Karpas-422 (cell line): ENCODE measurements at regions not wholly inside any gene's neighbourhood (a gene's known extent, or its start where the extent isn't known, plus 50 kb on each side); places are given as distances from the start of the nearest gene placed in this dataset.

Experiments
- DNase-seq: peaks from one replicate; pipeline ENCODE4 v3.0.0-alpha.2; 2015
- H2AFZ ChIP-seq: fragments of 200-600 bp; sonication (generic); 2 replicates; pipeline ENCODE4 v1.6.1; 2014; ENCODE audit warnings: antibody characterized with exemption, low read length, mixed read lengths
- H3K27ac ChIP-seq: fragments of 200-600 bp; sonication (generic); 2 replicates; pipeline ENCODE4 v1.5.1; 2014; ENCODE audit warnings: mild to moderate bottlenecking, low read length, moderate library complexity
- H3K27me3 ChIP-seq: fragments of 200-600 bp; sonication (generic); 2 replicates; pipeline ENCODE4 v1.6.1; 2014; ENCODE audit warnings: low read length, mixed read lengths
- H3K36me3 ChIP-seq: fragments of 200-600 bp; sonication (generic); 2 replicates; pipeline ENCODE4 v1.6.1; 2014; ENCODE audit warnings: low read length, mixed read lengths; ENCODE audit not compliant: insufficient read depth
- H3K4me1 ChIP-seq: fragments of 200-600 bp; sonication (generic); 2 replicates; pipeline ENCODE4 v1.6.1; 2014; ENCODE audit warnings: mild to moderate bottlenecking, low read length, mixed read lengths
- H3K4me2 ChIP-seq: fragments of 200-600 bp; sonication (generic); 2 replicates; pipeline ENCODE4 v1.6.1; 2014; ENCODE audit warnings: low read length, low read depth, mild to moderate bottlenecking; ENCODE audit not compliant: poor library complexity, severe bottlenecking
- H3K4me3 ChIP-seq: fragments of 200-600 bp; sonication (generic); 2 replicates; pipeline ENCODE4 v1.5.1; 2014; ENCODE audit warnings: mild to moderate bottlenecking, antibody characterized with exemption, low read length, mixed read lengths
- H3K79me2 ChIP-seq: fragments of 200-600 bp; sonication (generic); 2 replicates; pipeline ENCODE4 v1.6.1; 2014; ENCODE audit warnings: mild to moderate bottlenecking, low read length, mixed read lengths
- H3K9ac ChIP-seq: fragments of 200-600 bp; sonication (generic); 2 replicates; pipeline ENCODE4 v1.6.0; 2014; ENCODE audit warnings: low read length
- H3K9me2 ChIP-seq: fragments of 200-600 bp; sonication (generic), shearing (Covaris generic); replicated peaks from 2 replicates; pipeline ENCODE4 v1.6.0; 2014; ENCODE audit warnings: mild to moderate bottlenecking, low read length, moderate library complexity; ENCODE audit not compliant: insufficient read depth
- H3K9me3 ChIP-seq: fragments of 300-700, 200-600 bp; sonication (generic); 2 replicates; pipeline ENCODE4 v1.6.1; 2014; ENCODE audit warnings: low read length, mixed read lengths
- H4K20me1 ChIP-seq: fragments of 200-600 bp; sonication (generic); 2 replicates; pipeline ENCODE4 v1.6.1; 2014; ENCODE audit warnings: mild to moderate bottlenecking, antibody characterized with exemption, low read length, low read depth; ENCODE audit not compliant: insufficient read depth

GRCh38 chr14:42732005-42732404 lies 1125.3 kb downstream of the LRFN5 start:
- no peak overlapping the region for H3K4me2 ChIP-seq
- no peaks in the 10 kb centered on the region for H3K27me3 ChIP-seq
- H3K27ac ChIP-seq = no peak overlapping the region
- no peaks in the 10 kb centered on the region for H3K79me2 ChIP-seq
- peak overlapping the region; percentile 72 for H2AFZ ChIP-seq
- H3K4me1 ChIP-seq = no peaks in the 10 kb centered on the region
- H3K9ac ChIP-seq = no peak overlapping the region
- H3K36me3 ChIP-seq = no peaks in the 10 kb centered on the region
- no peaks in the 10 kb centered on the region for H3K9me3 ChIP-seq
- no peaks in the 10 kb centered on the region for H3K9me2 ChIP-seq
- H4K20me1 ChIP-seq = no peaks in the 10 kb centered on the region
- no peak for DNase-seq
- no peak overlapping the region for H3K4me3 ChIP-seq

- H3K9ac ChIP-seq = no peak overlapping the region
- no peaks in the 10 kb centered on the region for H4K20me1 ChIP-seq
- H3K36me3 ChIP-seq = no peaks in the 10 kb centered on the region
- no peaks in the 10 kb centered on the region for H3K27me3 ChIP-seq
- no peaks in the 10 kb centered on the region for H3K79me2 ChIP-seq
- no peaks in the 10 kb centered on the region for H3K9me2 ChIP-seq
- no peak overlapping the region for H3K27ac ChIP-seq
- H3K4me1 ChIP-seq = no peaks in the 10 kb centered on the region
- DNase-seq = no peak
- no peaks in the 10 kb centered on the region for H3K9me3 ChIP-seq
- no peak overlapping the region for H3K4me3 ChIP-seq
- no peak overlapping the region for H3K4me2 ChIP-seq
- H2AFZ ChIP-seq = peak overlapping the region; percentile 72
Observed at GRCh38 chr14:42731480-42731879, 1124.8 kb downstream of the LRFN5 start.

GRCh38 chr14:42729681-42730080 lies 1123.0 kb downstream of the LRFN5 start:
- H3K9ac ChIP-seq = no peak overlapping the region

DNA sequence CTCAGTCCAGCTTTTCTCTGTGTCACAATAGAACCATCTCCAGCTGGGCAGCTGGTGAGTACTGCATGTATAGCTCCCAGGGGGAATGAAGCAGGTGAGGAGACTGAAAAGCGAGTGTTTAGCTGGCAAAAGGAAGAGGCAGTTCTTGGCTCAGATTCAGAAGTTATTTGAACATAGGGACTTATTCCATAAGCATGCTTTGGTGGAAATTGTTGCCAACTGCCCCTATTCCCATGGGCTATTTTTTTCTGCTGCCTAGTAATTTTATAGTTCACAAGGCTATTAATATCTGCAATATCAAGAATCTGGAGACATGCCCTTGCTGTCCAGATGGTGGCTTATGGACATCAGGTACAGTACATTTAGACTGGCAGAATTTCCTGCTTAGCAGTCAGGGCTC lies 1112.7 kb downstream of the LRFN5 start:
- Histone ChIP-seq H3K9me2 (no peaks in the 10 kb centered on the region), H3K4me1 (peaks cover 6% of the 10 kb centered on the region), H3K4me2 (no peak overlapping the region), H4K20me1 (no peaks in the 10 kb centered on the region), H3K27me3 (no peaks in the 10 kb centered on the region), H3K9me3 (peaks cover 3% of the 10 kb centered on the region; the same call in 1 of the 2 replicates), H3K36me3 (no peaks in the 10 kb centered on the region), H3K4me3 (no peak overlapping the region), H3K9ac (no peak overlapping the region), H2AFZ (peak overlapping the region; percentile 70), H3K79me2 (no peaks in the 10 kb centered on the region), H3K27ac (no peak overlapping the region)
- no peak for DNase-seq

More at GRCh38 chr14:42729681-42730080, 1123.0 kb downstream of the LRFN5 start:
- no peak overlapping the region for H3K4me2 ChIP-seq
- H3K4me1 ChIP-seq = no peaks in the 10 kb centered on the region
- H3K4me3 ChIP-seq = no peak overlapping the region
- H3K27me3 ChIP-seq = no peaks in the 10 kb centered on the region
- no peaks in the 10 kb centered on the region for H3K36me3 ChIP-seq
- H4K20me1 ChIP-seq = no peaks in the 10 kb centered on the region
- no peaks in the 10 kb centered on the region for H3K79me2 ChIP-seq
- DNase-seq = no peak
- H2AFZ ChIP-seq = peak overlapping the region; percentile 94; the same call in 1 of the 2 replicates
- H3K9me3 ChIP-seq = no peaks in the 10 kb centered on the region
- H3K27ac ChIP-seq = no peak overlapping the region
- no peaks in the 10 kb centered on the region for H3K9me2 ChIP-seq

- Histone ChIP-seq H3K79me2 (no peaks in the 10 kb centered on the region), H3K9ac (no peak overlapping the region), H2AFZ (peak overlapping the region; percentile 3; the same call in 1 of the 2 replicates), H3K27me3 (no peaks in the 10 kb centered on the region), H3K27ac (no peak overlapping the region), H3K9me3 (peaks cover 14% of the 10 kb centered on the region), H3K36me3 (no peaks in the 10 kb centered on the region), H3K9me2 (no peaks in the 10 kb centered on the region), H3K4me3 (no peak overlapping the region), H3K4me2 (no peak overlapping the region), H4K20me1 (no peaks in the 10 kb centered on the region), H3K4me1 (peaks cover 6% of the 10 kb centered on the region)
- DNase-seq = no peak
Observed at GRCh38 chr14:42715316-42715715, 1108.6 kb downstream of the LRFN5 start.

- Histone ChIP-seq H3K36me3 (no peaks in the 10 kb centered on the region), H3K9ac (no peak overlapping the region), H2AFZ (peak overlapping the region; percentile 84), H3K9me2 (no peaks in the 10 kb centered on the region), H4K20me1 (no peaks in the 10 kb centered on the region), H3K4me1 (0 out of 2 replicates have a peak, but pooled peaks cover 2% of the 10 kb centered on the region), H3K4me3 (no peak overlapping the region), H3K27ac (no peak overlapping the region), H3K4me2 (no peak overlapping the region), H3K9me3 (peaks cover 14% of the 10 kb centered on the region), H3K27me3 (no peaks in the 10 kb centered on the region), H3K79me2 (no peaks in the 10 kb centered on the region)
- DNase-seq = no peak
Observed at GRCh38 chr14:42710071-42710470, 1103.4 kb downstream of the LRFN5 start.

DNA sequence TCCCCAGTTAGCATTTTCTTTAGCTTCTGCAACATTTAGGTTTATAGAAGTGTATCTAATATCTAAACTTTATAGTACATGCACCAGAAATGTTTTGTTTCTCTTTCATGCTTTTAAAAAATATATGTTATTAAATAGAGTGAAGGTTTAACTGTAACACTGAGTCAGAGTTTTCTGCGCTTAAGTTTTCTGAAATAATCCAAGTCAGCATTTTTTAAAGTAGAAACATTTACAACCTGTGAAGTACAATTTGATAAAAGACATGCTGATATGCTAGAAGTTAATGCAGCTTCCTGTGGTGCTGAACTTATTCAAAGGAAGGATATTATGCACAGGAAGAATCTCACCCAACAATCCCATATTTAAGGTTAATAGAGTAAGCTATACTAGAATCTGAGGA lies 1096.8 kb downstream of the LRFN5 start:
- H3K9ac ChIP-seq = no peak overlapping the region
- H3K4me1 ChIP-seq = 0 out of 2 replicates have a peak, but pooled peaks cover 2% of the 10 kb centered on the region
- no peaks in the 10 kb centered on the region for H4K20me1 ChIP-seq
- DNase-seq = no peak
- no peak overlapping the region for H3K4me2 ChIP-seq
- no peaks in the 10 kb centered on the region for H3K9me3 ChIP-seq
- H3K27ac ChIP-seq = no peak overlapping the region
- peak overlapping the region; percentile 91; the same call in 1 of the 2 replicates for H2AFZ ChIP-seq
- no peaks in the 10 kb centered on the region for H3K9me2 ChIP-seq
- no peaks in the 10 kb centered on the region for H3K79me2 ChIP-seq
- no peaks in the 10 kb centered on the region for H3K27me3 ChIP-seq
- no peak overlapping the region for H3K4me3 ChIP-seq
- no peaks in the 10 kb centered on the region for H3K36me3 ChIP-seq

- H3K4me1 ChIP-seq = no peaks in the 10 kb centered on the region
- no peak overlapping the region for H3K9ac ChIP-seq
- no peak for DNase-seq
- H3K27ac ChIP-seq = no peak overlapping the region
- H3K36me3 ChIP-seq = no peaks in the 10 kb centered on the region
- H3K4me2 ChIP-seq = no peak overlapping the region
- H3K79me2 ChIP-seq = no peaks in the 10 kb centered on the region
- no peaks in the 10 kb centered on the region for H4K20me1 ChIP-seq
- no peak overlapping the region for H3K4me3 ChIP-seq
- no peaks in the 10 kb centered on the region for H3K27me3 ChIP-seq
- no peaks in the 10 kb centered on the region for H3K9me2 ChIP-seq
- peaks cover 5% of the 10 kb centered on the region for H3K9me3 ChIP-seq
- H2AFZ ChIP-seq = peak overlapping the region; percentile 76; the same call in 1 of the 2 replicates
Observed at GRCh38 chr14:42687421-42687820, 1080.7 kb downstream of the LRFN5 start.

- H3K4me1 ChIP-seq = no peaks in the 10 kb centered on the region
- H3K9me3 ChIP-seq = no peaks in the 10 kb centered on the region
- no peak overlapping the region for H3K4me3 ChIP-seq
- H3K27ac ChIP-seq = no peak overlapping the region
- no peak overlapping the region for H3K4me2 ChIP-seq
- H3K36me3 ChIP-seq = no peaks in the 10 kb centered on the region
- H3K79me2 ChIP-seq = no peaks in the 10 kb centered on the region
- no peaks in the 10 kb centered on the region for H3K9me2 ChIP-seq
- no peaks in the 10 kb centered on the region for H4K20me1 ChIP-seq
- DNase-seq = no peak
- H3K27me3 ChIP-seq = no peaks in the 10 kb centered on the region
- H3K9ac ChIP-seq = no peak overlapping the region
- H2AFZ ChIP-seq = peak overlapping the region; percentile 42
Observed at GRCh38 chr14:42683707-42684106, 1077.0 kb downstream of the LRFN5 start.
